SK-N-DZ (cell line): ENCODE measurements at regions not wholly inside any gene's neighbourhood (a gene's known extent, or its start where the extent isn't known, plus 50 kb on each side); places are given as distances from the start of the nearest gene placed in this dataset.
A peak's percentile ranks its signal among the peaks of the same experiment; 100 is the strongest.

Experiments used
- DNase-seq: peaks from one replicate; pipeline ENCODE4 v3.0.0-alpha.2; 2015; ENCODE audit warnings: low spot score

DNA sequence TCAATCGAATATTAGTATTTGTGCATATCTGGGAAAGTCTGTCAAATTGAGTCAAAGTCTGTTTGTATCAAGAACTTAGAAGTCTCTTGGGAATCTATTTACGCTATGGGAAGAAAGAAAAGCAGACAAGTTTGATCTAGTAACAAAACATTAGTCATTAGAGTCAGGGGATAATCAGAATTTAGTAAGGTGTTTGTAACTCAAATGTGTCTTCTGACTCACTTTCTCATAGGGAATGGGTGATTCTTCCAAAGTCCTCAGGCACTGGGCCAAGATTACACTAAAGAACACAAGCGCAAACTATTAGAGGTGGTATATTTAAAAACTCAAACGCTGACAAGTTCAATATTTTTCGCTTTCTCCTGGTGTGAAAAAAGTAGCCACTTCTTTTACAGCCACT, 926.5 kb downstream of the PDHA2 start:
- DNase-seq, result no peak

DNA sequence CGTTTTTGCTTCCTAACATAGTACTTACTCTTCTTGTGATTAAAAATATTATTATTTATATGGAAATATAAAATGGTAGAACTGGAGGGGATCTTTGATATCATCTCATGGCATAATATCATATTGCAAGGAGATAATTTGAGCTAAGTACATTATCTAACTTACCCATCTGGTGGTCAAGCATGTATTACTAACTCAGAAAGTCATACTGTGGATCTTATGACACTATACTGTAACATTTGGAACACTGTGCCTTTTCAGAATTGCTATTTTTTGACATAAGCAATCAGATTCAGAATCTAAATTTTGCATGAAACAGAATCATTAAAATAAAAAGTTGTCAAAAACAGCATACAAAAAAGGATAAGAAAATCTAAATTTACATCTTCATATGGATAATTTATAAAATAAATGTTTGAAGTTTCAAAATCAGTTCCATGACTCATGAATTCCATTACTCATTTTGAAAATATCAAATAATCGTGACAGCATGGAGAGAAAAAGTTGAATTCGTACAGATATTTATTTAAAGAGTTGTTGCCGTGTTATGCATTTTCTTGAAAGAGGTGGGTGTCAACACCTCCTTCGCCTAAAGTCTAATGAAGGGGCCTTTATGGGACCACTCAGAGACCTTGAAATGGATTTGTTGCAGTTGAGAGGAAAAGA, 928.1 kb downstream of the PDHA2 start:
- no peak for DNase-seq

GRCh38 chr4:96775501-96775900, 935.6 kb downstream of the PDHA2 start:
- no peak for DNase-seq

DNA sequence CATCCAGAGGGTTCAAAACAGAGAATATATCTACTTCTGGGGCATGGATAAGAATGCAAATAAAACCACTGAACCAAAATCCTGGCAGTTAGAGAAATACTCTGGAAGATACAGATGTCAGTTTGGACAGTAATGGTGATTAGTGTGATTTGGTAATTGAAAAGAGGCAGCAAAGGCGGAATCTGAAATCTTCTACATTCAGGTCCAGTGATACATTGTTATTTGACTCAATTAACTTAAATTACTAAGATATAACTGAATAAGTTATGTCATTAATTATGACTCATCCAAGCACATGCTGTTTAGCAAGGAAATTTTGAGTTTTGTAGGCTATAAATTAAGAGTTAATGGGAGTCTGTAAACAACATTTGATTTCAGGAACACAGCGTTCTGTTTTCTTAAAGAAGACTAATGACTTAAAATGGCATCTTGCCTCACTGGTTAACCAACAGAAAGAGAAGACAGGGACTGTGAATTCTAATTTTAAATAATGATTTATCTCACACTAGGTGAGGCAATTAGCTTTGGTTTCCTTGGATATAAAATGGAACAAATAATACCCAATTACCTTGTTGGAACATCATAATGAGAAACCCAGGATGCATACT, 937.1 kb downstream of the PDHA2 start:
- no peak for DNase-seq

DNA sequence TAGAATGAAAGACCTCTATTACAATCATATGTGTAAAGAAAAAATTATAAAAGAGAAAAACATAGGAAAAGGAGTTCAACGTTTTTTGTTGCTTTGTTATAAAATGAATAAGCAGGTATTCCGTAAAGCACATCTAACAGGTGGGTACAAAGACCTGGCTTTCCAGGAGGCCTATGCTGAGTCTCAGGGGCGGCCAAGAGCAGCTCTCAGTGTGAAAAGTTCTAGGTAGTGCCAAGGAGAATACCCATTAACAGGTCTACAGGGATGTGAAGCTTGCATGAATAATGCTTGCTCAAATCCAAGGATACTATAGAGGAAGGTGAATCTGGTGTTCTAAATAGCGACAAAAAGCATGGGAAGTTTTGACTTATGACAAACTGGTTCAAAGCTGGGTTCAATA, 944.4 kb downstream of the PDHA2 start:
- DNase-seq, result no peak

DNA sequence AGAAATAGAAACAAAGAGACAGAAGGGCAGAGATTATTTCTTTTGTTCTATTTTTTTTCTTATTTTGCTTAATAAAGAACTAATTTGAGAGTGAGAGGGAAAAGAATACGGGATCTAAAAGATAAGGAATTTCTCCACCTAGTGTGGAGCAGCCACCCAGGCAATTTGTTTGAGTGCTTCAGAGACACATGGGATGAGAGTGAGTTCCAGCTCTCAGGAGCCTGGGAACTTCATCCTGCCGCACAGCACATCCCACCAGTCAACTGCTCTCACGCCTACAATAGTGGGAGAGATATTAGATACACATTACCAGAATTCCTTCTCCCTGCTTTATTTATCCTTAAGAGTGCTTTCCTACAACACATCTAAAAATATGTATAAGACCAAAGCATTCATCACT, 946.4 kb downstream of the PDHA2 start:
- DNase-seq, result no peak

GRCh38 chr4:96787766-96788165, 947.9 kb downstream of the PDHA2 start:
- no peak for DNase-seq

DNA sequence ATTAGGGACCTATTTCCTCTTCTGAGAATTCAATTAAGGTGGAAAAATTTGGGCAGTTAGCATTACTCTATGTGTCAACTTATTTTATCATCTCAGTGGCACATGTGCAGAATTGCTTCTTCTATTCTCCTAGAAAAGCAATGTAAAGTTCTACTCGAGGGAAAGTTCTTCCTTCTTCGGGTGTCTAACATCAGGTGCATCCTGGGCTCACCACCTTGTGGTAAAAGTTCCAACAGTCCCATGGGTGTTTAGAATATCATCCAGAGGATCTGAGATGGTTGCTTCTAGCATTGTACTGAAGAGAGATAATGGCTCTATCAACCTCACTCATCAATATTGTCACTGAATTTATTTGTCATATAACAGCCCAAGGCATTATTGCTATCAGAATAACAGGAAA, 969.7 kb downstream of the PDHA2 start:
- no peak for DNase-seq

DNA sequence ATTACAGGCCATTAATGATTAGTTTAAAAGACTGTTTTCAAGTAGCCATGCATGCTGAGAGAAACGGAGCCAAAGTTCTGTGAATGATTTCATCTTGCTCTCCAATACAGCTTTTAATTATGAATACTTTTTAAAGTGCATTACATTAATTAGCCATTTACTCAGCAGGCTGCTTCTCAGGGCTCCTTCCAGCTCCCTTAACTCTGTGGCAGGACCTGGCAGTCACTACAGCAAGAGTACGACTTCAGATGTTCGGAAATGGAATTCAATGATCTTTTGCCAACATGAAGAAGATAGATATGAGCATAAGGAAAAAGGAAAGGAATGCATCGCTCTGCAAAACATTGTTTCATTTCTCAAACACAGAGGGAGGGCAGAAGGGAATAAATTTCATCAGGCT, 987.2 kb downstream of the PDHA2 start:
- DNase-seq, result no peak

DNA sequence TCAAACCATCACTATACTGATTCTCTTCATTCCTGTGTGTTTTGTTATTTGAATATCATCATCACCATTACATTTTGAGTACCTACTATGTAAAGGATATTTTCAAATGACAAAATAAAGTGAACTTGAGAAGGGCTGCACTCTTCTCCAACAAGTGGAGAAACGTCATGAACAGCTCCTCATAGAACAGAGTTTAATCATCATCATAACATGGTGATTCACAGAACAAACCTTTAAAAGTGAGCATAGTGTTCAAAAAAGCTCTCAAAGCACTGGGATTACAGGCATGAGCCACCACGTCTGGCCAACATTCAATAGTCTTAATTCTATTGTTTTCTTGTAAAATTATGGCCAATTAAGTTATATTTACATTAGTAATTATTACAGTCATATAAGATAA, 993.9 kb downstream of the PDHA2 start:
- no peak for DNase-seq

DNA sequence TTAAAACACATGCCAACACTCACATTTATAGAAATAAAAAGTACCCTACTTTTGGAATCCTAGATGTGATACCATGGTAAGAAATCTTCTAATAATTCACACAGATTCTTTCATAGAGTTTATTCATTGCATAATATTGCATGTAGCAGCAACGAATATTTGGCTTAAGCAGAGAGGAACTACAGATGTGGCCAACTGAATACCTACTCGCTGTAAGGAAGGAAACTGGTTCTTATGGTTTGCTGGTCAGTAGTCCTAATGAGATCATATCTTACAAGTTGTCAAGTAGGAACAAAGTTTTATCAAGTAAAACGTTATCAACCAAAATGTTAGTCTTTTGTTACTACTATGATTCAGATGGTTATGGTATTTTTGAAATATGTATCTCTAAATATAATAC, 996.1 kb downstream of the PDHA2 start:
- DNase-seq, result no peak

DNA sequence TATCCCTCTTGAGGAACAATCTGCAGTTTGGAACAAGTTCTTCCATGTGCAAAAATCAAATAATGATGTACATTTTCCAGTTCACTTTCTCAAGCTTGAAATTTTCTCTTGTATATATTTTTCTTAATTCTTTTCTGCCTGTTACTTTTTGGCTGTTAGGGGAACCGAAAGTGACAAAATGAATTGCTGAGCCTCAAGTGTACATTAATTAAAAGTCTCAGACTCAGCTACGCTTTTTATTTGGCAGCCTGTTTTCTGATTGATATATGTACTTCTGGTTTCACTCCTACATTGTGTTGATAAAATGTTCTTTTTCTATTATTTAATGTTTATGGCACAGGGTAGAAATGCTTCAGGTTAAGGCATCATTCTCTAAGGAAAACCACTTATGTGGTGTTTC, 999.5 kb downstream of the PDHA2 start:
- DNase-seq, result no peak

DNA sequence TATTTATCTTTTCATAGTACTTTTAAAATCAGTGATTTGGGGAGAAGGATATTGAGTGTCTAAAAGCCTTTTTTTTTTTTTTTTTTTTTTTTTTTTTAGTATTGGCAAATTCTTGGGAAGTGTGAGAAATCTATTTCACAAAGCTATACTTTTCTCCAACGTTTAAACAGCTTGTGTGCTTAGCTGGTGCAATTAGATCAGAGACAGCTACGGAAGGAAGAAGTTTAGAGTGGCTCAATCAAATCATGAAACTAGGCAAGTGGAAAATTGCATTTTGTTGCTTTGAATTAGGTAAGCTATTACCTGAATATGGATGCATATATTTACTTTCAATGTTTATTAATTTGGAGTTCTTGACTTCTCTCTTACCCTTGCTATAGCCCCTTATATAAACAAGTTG, 1001.9 kb downstream of the PDHA2 start:
- DNase-seq, result no peak

GRCh38 chr4:96844858-96845490, 1005.1 kb downstream of the PDHA2 start:
- DNase-seq, result no peak

- no peak for DNase-seq
Measured at GRCh38 chr4:96845819-96846218, 1005.9 kb downstream of the PDHA2 start.

DNA sequence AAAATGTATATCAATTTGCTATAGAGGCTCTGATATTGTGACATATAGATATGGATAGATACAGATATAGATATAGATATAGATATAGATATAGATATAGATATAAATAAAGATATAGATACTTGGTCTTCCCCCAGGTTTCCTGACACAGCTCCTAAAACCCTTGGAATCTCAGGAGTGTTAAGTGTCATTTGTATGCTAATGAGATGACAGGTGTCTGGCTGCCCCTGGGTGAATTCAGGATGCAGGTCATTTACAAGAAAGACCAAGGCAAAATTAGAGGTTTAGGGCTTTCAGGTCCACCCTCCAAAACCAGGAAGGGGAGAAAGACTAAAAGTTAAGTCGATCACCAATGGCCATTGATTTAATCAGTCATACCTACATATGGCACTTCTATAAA, 1034.8 kb downstream of the PDHA2 start:
- no peak for DNase-seq

DNA sequence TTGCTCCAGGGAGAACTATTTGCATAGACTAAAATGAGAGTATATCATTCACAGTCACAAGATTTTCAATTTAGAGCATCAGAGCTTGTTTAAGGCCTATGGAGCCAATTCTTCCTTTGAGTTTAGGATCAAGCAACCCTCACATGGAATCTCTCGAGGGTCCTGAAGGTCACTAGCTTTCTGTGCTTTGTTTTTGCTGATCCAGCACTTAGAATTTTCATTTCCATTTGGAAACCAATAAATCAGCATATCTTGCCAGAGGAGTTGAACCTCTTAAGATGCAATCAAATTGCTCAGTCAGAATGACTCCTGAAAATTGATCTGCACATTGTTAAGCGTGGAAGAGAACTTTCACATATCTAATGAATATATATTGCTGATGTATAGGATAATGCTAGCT, 1039.6 kb downstream of the PDHA2 start:
- peak; percentile 67 for DNase-seq

DNA sequence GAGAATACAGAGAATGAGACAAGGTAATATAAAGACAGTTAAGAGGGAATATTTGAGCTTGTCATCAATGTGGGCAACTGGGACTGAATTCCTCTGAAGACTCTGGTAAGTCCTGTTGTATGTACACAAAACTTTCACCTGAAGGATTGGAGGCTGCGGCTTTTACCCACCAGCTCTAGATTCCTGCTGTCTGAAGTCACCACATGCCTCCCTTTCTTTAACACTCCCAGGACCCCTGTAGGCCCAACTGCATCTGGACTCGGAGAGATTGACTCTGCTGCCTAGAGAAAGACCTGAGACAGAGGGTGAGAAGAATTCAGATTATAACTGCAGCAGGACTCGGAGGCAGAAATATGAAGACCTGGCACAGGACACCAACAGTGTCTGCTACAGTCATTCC, 1048.0 kb downstream of the PDHA2 start:
- no peak for DNase-seq

DNA sequence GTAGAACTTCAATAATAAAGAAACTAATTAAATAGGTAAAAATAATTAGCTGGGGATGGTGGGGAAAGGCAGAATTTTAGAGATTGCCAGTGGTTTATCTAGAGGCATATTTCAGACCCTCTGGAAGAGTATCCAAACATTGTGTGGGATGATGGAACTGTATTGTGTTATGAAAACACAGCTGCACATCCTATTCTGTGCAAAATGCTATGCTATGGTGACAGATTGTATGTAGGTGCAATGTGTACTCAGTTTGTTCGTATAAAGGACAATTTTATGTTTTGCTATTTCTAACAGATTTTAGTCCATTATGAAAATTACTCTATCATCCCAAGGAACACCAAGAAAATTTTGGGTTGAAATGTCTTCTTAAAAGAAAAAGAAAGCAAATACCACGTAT, 1054.7 kb downstream of the PDHA2 start:
- no peak for DNase-seq

- DNase-seq, result no peak
Measured at GRCh38 chr4:96895826-96896225, 1055.9 kb downstream of the PDHA2 start.

DNA sequence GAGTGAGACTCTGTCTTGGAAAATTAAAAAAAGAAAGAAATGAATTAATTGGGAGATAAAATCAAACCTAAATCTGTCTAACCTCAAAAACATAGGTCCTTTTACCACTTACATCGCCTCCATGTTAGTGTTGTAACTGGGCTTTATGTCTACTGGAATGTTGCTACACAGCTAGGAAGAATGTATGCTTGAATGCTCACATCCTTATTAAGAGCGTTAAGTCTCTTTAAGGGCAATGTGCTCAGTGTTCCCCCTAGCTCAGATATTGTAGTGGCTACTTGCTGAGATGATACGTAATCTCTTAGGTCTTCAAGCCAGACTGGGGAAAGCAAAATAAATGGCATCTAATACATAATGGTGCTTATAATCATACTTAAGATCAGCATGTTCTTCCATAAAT, 1072.8 kb downstream of the PDHA2 start:
- no peak for DNase-seq

GRCh38 chr4:96913441-96914080, 1073.7 kb downstream of the PDHA2 start:
- DNase-seq, result peak; percentile 66

DNA sequence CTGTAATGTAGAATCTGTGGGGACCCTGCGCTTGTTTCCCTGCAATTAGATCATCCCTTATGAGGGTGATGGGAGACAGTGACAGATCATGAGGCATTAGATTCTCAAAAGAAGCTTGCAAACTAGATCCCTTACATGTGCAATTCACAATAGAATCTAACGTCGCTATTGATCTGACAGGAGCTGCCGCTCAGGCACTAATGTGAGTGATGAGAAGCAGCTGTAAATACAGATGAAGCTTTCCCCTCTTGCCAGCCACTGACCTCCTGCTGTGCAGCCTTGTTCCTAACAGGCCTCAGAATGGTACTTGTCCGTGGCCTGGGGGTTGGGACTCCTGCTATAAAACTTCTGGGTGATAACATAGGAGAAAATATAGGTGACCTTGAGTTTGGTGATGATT, 1076.8 kb downstream of the PDHA2 start:
- DNase-seq, result peak; percentile 58
